ENCODE measurements at regions not wholly inside any gene's neighbourhood (a gene's known extent, or its start where the extent isn't known, plus 50 kb on each side); places are given as distances from the start of the nearest gene placed in this dataset.
"Not testable (repeated sequence)": the region's sequence is repeated elsewhere in the genome, so short reads cannot be mapped to it uniquely, and the experiment has no call there.

GRCh38 chr10:60508831-60509230 is 119.2 kb upstream of the ANK3 start:
- no peak for DNase-seq

DNA sequence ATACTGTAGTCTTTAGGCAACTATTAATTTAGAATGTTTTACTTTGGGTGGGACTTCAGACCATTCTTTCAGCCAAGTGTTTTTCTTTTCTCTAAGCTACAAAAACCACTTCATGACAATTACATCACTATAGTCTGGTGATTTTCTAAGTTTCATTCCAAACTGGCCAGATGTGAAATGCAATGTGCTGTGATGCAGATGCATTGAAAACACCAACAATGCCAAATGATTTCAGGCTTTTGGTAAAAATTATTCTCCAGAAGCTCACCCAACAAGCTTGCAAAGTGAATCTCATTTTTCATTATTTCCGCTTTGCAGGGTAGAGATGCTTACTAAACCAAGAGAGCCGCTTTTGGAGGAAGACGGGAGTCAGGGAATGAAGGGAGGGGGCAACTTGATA is 118.4 kb upstream of the ANK3 start:
- DNase-seq = no peak

DNA sequence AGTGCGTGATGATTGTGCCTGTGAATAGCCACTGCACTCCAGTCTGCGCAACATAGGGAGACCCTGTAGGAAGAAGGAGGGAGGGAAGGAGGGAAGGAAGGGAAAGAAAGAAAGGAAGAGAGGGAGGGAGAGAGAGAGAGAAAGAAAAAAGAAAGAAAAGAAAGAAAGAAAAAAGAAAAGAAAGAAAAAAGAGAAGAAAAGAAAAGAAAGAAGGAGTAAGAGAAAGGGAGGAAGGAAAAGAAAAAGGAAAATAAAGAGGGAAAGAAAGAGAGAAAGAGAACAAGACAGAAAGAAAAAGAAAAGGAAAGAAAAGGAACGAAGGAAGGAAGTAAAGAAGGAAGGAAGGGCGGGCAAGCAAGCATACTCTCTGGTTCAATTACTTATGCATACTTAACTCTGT is 112.9 kb upstream of the ANK3 start:
- DNase-seq = no peak

GRCh38 chr10:60498985-60499384 is 109.3 kb upstream of the ANK3 start:
- DNase-seq = no peak

- no peak for DNase-seq
Measured at GRCh38 chr10:60497364-60497763, 107.7 kb upstream of the ANK3 start.

- no peak for DNase-seq
Measured at GRCh38 chr10:60496181-60496580, 106.5 kb upstream of the ANK3 start.

DNA sequence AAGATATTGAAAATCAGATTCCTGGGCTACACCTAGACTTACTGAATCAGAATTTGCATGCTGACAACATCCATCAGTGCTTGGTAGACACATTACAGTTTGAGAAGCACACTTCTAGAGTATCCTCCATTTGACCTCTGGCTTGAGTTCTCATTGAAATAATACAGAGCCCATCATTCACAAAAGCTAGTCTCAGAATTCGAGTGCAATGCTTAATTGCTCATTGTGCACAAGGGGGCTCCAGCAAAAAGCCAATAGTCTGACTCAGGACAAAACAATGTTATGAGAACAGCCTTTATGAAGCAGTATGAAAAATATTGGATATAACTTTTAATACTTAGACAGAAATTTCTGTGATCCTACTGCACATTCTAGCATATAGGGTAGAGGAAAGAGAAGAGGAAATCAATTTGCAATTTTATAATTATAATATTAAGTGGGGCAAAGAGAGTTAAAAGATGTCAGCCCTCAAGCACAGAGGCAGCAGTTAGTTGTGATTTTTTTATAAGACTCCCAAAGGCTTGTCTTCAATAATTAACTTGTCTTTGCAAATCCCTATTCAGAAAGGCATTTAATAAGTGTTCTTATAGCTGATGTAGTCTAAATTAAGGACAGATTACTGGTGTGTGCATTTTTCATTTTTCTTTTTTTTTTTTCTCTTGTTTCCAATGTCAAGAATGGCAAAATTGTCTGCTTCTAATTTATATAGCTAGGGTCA is 105.8 kb upstream of the ANK3 start:
- DNase-seq = no peak

DNA sequence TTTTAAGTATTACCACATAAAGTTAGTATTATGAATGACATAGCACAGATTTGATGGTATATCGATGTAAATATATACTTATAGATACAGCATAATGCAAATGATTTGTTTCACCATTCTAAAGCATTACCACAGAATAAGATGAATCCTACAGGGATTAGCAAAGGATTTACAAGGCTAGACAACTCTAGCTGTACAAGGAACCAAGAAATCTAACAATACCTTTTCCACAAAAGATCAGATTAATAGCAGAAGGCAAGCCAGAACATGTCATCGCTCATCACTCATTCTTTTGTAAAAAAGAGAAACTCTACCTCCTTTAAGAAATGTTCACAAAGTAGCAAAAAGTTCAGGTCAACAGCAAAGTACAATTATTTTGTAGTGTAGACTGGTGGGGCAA is 105.1 kb upstream of the ANK3 start:
- DNase-seq = no peak

DNA sequence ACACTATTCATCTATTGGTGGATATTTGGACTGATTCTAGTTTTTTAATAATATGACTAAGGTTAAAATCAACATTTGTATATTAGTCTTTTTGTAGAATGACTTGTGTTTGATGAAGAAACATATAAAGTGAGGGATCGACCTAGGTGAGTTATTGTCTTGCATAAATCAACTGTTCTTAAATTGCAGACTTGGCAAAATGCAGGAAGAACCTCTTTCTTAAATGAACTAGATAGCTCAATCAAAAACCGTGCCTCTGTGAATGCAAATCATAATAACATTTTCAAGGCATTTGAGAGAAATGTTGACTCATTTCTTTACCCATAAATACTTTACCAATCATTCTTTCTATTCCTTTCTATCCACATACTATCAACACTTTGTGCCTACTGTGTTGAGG is 101.5 kb upstream of the ANK3 start:
- no peak for DNase-seq

DNA sequence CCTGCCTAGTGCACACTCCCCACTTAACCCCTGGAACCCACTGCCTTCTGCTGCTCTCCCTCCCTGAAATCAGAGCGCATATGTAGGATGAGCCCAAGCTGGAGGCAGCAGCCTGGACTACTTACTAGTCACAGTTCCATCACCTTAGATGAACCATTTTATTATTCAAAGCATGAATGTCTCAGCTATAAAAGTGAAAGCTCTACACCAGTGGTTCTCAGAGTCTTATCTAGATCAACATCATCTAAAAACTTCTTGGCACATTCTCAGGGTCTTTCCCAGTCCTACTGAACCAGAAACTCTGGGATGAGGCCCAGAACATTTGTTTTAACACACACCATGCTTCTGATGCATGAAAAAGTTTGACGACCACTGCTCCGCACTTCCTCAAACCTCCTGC is 100.3 kb upstream of the ANK3 start:
- DNase-seq = no peak

DNA sequence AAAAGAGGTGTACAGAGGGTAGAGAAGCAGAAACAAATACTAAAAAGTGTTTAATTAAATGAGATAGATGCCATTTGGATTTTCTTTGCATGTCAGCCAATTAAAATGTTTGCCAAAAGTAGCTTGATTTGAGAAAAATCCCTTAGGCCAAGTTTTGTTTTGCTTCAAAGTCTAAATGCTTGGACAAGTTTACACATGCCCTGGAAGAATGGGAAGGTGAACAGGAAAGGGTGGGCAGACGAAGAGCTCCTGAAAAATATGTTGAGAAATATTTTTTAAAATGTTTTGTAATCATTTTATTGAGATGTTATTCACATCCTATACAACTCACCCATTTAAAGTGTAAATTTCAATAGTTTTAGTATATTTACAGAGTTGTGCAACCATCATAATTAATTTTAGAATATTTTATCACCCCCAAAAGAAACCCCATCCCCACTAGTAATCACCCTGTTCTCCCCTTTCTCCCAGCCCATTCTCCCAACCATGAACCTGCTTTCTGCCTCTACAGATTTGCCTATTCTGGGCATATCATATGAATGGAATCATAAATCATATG is 98.5 kb upstream of the ANK3 start:
- no peak for DNase-seq

GRCh38 chr10:60487543-60487942 is 97.9 kb upstream of the ANK3 start:
- no peak for DNase-seq

GRCh38 chr10:60485025-60485424 is 95.3 kb upstream of the ANK3 start:
- no peak for DNase-seq

DNA sequence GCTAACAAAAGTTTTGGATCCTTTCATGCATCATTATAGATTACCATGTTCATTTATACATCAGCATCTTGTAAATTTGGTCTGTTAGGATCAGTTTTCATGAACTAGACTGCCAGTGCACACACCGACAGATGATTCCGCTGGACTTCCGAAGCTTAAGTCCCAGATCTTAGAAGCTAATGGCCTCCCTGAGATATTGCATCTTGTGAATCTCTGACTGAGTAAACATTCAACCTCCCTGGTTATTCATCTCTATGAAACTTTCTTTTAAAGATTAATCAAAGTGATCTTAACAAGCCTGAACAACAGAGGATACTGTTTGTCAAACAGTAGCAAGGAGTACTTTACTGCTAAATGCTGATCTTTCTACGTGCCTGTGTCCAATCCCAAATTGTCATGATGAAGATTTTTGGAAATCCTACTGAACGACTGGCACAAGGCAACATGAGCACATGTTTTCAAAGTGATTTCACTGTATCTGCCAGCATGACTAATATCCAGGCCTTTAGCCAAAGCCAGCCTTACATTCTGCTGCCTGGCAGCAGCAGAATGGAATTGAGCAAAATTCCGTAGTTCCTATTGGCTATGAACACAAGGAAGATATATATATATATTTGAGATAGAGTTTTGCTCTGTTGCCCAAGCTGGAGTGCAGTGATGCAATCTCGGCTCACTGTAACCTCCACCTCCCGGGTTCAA is 91.3 kb upstream of the ANK3 start:
- DNase-seq = no peak

GRCh38 chr10:60479305-60480020 is 89.8 kb upstream of the ANK3 start:
- DNase-seq = no peak

- DNase-seq = no peak
Measured at GRCh38 chr10:60476451-60476850, 86.8 kb upstream of the ANK3 start.

DNA sequence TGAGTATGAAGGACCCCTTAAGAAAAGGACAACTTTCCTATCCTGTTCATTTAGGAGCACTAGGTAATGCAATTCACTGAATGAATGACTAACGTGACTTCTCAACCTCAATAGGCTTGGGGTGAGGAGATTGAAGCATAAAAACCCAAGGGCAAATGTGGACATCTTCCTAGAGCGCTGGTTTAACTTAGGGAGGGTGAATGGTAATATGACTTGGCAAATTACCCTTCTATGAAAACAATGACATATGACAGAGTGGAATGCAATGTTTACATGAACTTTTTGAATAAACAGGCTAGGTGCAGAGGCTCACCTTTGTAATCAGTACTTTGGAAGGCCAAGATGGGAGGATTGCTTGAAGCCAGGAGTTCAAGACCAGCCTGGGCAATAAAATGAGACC is 83.9 kb upstream of the ANK3 start:
- no peak for DNase-seq

GRCh38 chr10:60470091-60470490 is 80.4 kb upstream of the ANK3 start:
- no peak for DNase-seq

DNA sequence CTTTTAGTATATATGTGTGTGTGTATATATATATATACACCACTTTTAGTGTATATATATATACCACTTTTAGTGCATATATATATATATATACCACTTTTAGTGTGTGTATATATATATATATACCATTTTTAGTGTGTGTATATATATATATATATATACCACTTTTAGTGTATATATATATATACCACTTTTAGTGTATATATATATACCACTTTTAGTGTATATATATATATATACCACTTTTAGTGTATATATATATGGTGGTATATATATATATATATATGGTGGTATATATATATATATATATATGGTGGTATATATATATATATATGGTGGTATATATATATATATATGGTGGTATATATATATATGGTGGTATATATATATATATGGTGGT is 79.5 kb upstream of the ANK3 start:
- not testable (repeated sequence) for DNase-seq

- DNase-seq = no peak
Measured at GRCh38 chr10:60467202-60467546, 77.5 kb upstream of the ANK3 start.

DNA sequence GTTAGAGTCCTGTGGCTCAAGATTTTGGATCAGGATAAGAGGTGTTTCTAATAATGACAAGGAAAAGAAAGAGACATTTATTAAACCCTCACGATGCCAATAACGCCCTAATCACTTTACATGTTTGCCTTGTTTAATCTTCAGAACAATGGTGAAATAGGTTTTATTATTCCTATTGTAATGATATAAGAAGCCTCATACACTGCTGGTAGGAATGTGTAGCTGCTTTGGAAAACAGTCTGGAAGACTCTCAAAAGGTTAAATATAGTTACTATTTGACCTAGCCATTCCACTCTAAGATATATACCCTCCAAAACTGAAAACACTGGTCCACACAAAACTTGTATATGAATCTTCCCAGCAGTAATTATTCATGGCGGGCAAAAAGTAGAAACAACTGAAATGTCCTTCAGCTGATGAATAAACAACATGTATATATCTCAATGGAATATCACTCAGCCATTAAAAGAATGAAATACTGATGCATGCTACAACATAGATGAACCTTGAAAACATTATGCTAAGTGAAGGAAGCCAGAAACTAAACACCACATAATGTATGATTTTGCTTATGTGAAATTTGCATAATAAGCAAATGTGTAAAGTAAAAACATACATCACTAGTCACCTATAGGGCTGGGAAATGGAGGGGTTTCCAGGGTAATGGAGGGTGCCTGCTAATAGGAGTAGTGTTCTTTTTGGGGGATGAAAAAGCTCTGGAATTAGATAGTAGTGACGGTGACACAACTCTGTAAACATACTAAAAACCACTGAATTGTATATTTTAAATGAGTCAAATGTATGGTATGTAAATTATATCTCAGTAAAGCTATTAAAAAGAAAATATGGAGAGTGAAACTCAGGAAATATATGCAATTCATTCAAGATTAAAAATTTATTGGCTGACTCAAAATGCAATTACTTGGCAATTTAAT is 76.9 kb upstream of the ANK3 start:
- no peak for DNase-seq

- DNase-seq = no peak
Measured at GRCh38 chr10:60465801-60466200, 76.1 kb upstream of the ANK3 start.

DNA sequence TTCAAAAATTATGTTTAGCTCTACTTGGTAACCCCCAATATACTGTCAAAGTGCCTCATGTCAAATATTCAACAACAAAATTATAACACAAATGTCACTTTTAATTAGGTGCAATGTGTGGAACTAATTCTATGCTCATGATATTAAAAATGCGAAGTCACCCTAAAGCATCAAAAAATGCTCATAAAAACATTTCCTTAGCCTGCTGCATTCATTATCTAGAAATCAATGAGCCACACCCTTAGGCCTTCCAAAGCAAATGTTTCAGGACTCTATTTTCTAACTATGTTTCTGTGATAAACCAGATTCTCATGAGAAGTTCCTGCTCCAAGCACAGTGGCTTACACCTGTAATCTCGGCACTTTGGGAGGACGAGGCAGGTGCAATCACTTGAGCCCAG is 75.0 kb upstream of the ANK3 start:
- no peak for DNase-seq

Data from NCI-H2029 (cell line).